ENCODE measurements at regions not wholly inside any gene's neighbourhood (a gene's known extent, or its start where the extent isn't known, plus 50 kb on each side); places are given as distances from the start of the nearest gene placed in this dataset.

- no peaks in the 10 kb centered on the region for H3K9me3 ChIP-seq (ENCODE audit: insufficient read depth, low read depth, low read length)
- TF ChIP-seq CTCF (conservative IDR thresholded peaks at IDR 0.05; ENCODE audit: low read length): no peak
- TF ChIP-seq EZH2phosphoT487 (IDR thresholded peaks at IDR 0.05; ENCODE audit: borderline replicate concordance): no peak
- H2AFZ ChIP-seq (ENCODE audit: low read length): no peak overlapping the region
- no peaks in the 10 kb centered on the region for H3K27me3 ChIP-seq (ENCODE audit: insufficient read depth, low read length, poor library complexity, severe bottlenecking)
- no peaks in the 10 kb centered on the region for H3K79me2 ChIP-seq (ENCODE audit: insufficient read depth, low read length)
- H4K20me1 ChIP-seq (ENCODE audit: insufficient read depth, low read length, poor library complexity, severe bottlenecking): no peaks in the 10 kb centered on the region
- no peaks in the 10 kb centered on the region for H3K9me2 ChIP-seq (replicated peaks; ENCODE audit: low read depth, low read length)
- peaks cover 7% of the 10 kb centered on the region for H3K4me1 ChIP-seq (ENCODE audit: insufficient read depth, low read length, poor library complexity, severe bottlenecking)
- H3F3A ChIP-seq (ENCODE audit: low read depth): no peaks in the 10 kb centered on the region
- H3K4me2 ChIP-seq (ENCODE audit: low read depth, low read length, poor library complexity, severe bottlenecking): no peak overlapping the region
- no peak overlapping the region for H3K4me3 ChIP-seq (ENCODE audit: low read length, poor library complexity, severe bottlenecking)
- no peak overlapping the region for H3K9ac ChIP-seq (ENCODE audit: low read depth, low read length, poor library complexity, severe bottlenecking)
- no peaks in the 10 kb centered on the region for H3K36me3 ChIP-seq (ENCODE audit: insufficient read depth, low read length)
Observed at GRCh38 chr10:33410096-33410859, 75.8 kb upstream of the NRP1 start.

- Histone ChIP-seq H3K27me3 (ENCODE audit: insufficient read depth, low read length, poor library complexity, severe bottlenecking) (no peaks in the 10 kb centered on the region), H3K9me2 (replicated peaks; ENCODE audit: low read depth, low read length) (no peaks in the 10 kb centered on the region), H3K36me3 (ENCODE audit: insufficient read depth, low read length) (no peaks in the 10 kb centered on the region), H3K4me2 (ENCODE audit: low read depth, low read length, poor library complexity, severe bottlenecking) (no peak overlapping the region), H3K79me2 (ENCODE audit: insufficient read depth, low read length) (no peaks in the 10 kb centered on the region), H3K4me1 (ENCODE audit: insufficient read depth, low read length, poor library complexity, severe bottlenecking) (no peaks in the 10 kb centered on the region), H3F3A (ENCODE audit: low read depth) (no peaks in the 10 kb centered on the region), H3K9me3 (ENCODE audit: insufficient read depth, low read depth, low read length) (no peaks in the 10 kb centered on the region), H3K4me3 (ENCODE audit: low read length, poor library complexity, severe bottlenecking) (no peak overlapping the region), H3K9ac (ENCODE audit: low read depth, low read length, poor library complexity, severe bottlenecking) (no peak overlapping the region), H4K20me1 (ENCODE audit: insufficient read depth, low read length, poor library complexity, severe bottlenecking) (no peaks in the 10 kb centered on the region), H2AFZ (ENCODE audit: low read length) (no peak overlapping the region)
- TF ChIP-seq EZH2phosphoT487 (IDR thresholded peaks at IDR 0.05; ENCODE audit: borderline replicate concordance): no peak
- TF ChIP-seq CTCF (conservative IDR thresholded peaks at IDR 0.05; ENCODE audit: low read length): no peak
Observed at GRCh38 chr10:33406596-33406995, 72.1 kb upstream of the NRP1 start.

GRCh38 chr10:33402220-33403073 lies 68.0 kb upstream of the NRP1 start:
- Histone ChIP-seq H3K4me3 (ENCODE audit: low read length, poor library complexity, severe bottlenecking) (no peak overlapping the region), H3K9ac (ENCODE audit: low read depth, low read length, poor library complexity, severe bottlenecking) (no peak overlapping the region), H3K9me3 (ENCODE audit: insufficient read depth, low read depth, low read length) (no peaks in the 10 kb centered on the region), H3K4me2 (ENCODE audit: low read depth, low read length, poor library complexity, severe bottlenecking) (no peak overlapping the region), H2AFZ (ENCODE audit: low read length) (no peak overlapping the region), H3K79me2 (ENCODE audit: insufficient read depth, low read length) (no peaks in the 10 kb centered on the region), H4K20me1 (ENCODE audit: insufficient read depth, low read length, poor library complexity, severe bottlenecking) (no peaks in the 10 kb centered on the region), H3K36me3 (ENCODE audit: insufficient read depth, low read length) (no peaks in the 10 kb centered on the region), H3K9me2 (replicated peaks; ENCODE audit: low read depth, low read length) (no peaks in the 10 kb centered on the region), H3K4me1 (ENCODE audit: insufficient read depth, low read length, poor library complexity, severe bottlenecking) (no peaks in the 10 kb centered on the region), H3F3A (ENCODE audit: low read depth) (no peaks in the 10 kb centered on the region), H3K27me3 (ENCODE audit: insufficient read depth, low read length, poor library complexity, severe bottlenecking) (no peaks in the 10 kb centered on the region)
- TF ChIP-seq EZH2phosphoT487 (IDR thresholded peaks at IDR 0.05; ENCODE audit: borderline replicate concordance) (no peak), CTCF (conservative IDR thresholded peaks at IDR 0.05; ENCODE audit: low read length) (no peak)
